OCI-LY1 (cell line): ENCODE measurements at regions not wholly inside any gene's neighbourhood (a gene's known extent, or its start where the extent isn't known, plus 50 kb on each side); places are given as distances from the start of the nearest gene placed in this dataset.

ENCODE experiments used
- H2AFZ ChIP-seq: fragments of 200-600 bp; sonication (generic), shearing (Covaris generic); 2 replicates; pipeline ENCODE4 v1.6.0; 2014; ENCODE audit warnings: antibody characterized with exemption, mild to moderate bottlenecking, low read length
- H3F3A ChIP-seq: fragments of 200-600 bp; sonication (generic), shearing (Covaris generic); 2 replicates; pipeline ENCODE4 v1.6.0; 2014; ENCODE audit warnings: mild to moderate bottlenecking, antibody characterized with exemption, low read length, moderate library complexity; ENCODE audit not compliant: insufficient read depth
- H3K27ac ChIP-seq: fragments of 200-600 bp; sonication (generic); 2 replicates; pipeline ENCODE4 v1.5.1; 2014; ENCODE audit warnings: low read length, mixed run types, mild to moderate bottlenecking, low read depth; ENCODE audit not compliant: poor library complexity, severe bottlenecking
- H3K27me3 ChIP-seq: fragments of 200-600 bp; sonication (generic); 2 replicates; pipeline ENCODE4 v1.6.0; 2014; ENCODE audit warnings: antibody characterized with exemption, mild to moderate bottlenecking, low read length, moderate library complexity; ENCODE audit not compliant: insufficient read depth
- H3K36me3 ChIP-seq: fragments of 200-600 bp; sonication (generic); 2 replicates; pipeline ENCODE4 v1.6.1; 2014; ENCODE audit warnings: mild to moderate bottlenecking, antibody characterized with exemption, low read length, moderate library complexity, mixed read lengths; ENCODE audit not compliant: insufficient read depth
- H3K4me1 ChIP-seq: fragments of 200-600 bp; sonication (generic); 2 replicates; pipeline ENCODE4 v1.5.1; 2014; ENCODE audit warnings: mild to moderate bottlenecking, low read length, moderate library complexity; ENCODE audit not compliant: insufficient read depth, severe bottlenecking
- H3K4me2 ChIP-seq: fragments of 200-600 bp; sonication (generic), shearing (Covaris generic); 2 replicates; pipeline ENCODE4 v1.6.1; 2014; ENCODE audit warnings: low read length
- H3K4me3 ChIP-seq: fragments of 200-600 bp; sonication (generic); 2 replicates; pipeline ENCODE4 v1.5.1; 2014; ENCODE audit warnings: low read length, low read depth, mild to moderate bottlenecking, mixed read lengths; ENCODE audit not compliant: poor library complexity, severe bottlenecking
- H3K79me2 ChIP-seq: fragments of 200-600 bp; shearing (Covaris generic); 2 replicates; pipeline ENCODE4 v1.6.1; 2016; ENCODE audit warnings: mixed run types, low read length, mixed read lengths; ENCODE audit not compliant: insufficient read depth
- H3K9ac ChIP-seq: fragments of 200-600 bp; sonication (generic), shearing (Covaris generic); 2 replicates; pipeline ENCODE4 v1.6.1; 2014; ENCODE audit warnings: mild to moderate bottlenecking, low read length, mixed read lengths
- H3K9me2 ChIP-seq: fragments of 200-600 bp; sonication (generic), shearing (Covaris generic); 2 replicates; pipeline ENCODE4 v1.6.1; 2014; ENCODE audit warnings: low read depth, mild to moderate bottlenecking, low read length, mixed read lengths
- H3K9me3 ChIP-seq: fragments of 200-600 bp; shearing (Covaris generic); 2 replicates; pipeline ENCODE4 v1.6.1; 2014; ENCODE audit warnings: low read length, mixed read lengths
- H4K20me1 ChIP-seq: fragments of 200-600 bp; sonication (generic), shearing (Covaris generic); 2 replicates; pipeline ENCODE4 v1.6.0; 2016; ENCODE audit warnings: mild to moderate bottlenecking, low read length; ENCODE audit not compliant: insufficient read depth
- CTCF ChIP-seq: fragments of 200-600 bp; sonication (generic), shearing (Covaris generic); IDR thresholded peaks from 2 replicates; pipeline ENCODE4 v1.5.1; 2017; ENCODE audit warnings: mild to moderate bottlenecking, antibody characterized with exemption, low read length, moderate library complexity, mixed read lengths
- EZH2 ChIP-seq: fragments of 200-600 bp; sonication (generic), shearing (Covaris generic); IDR thresholded peaks from 2 replicates; pipeline ENCODE4 v1.8.0; 2017; ENCODE audit warnings: borderline replicate concordance, mixed run types, mild to moderate bottlenecking, antibody characterized with exemption, low read length, moderate library complexity, mixed read lengths

GRCh38 chr2:173468266-173468793, 113.7 kb downstream of the CDCA7 start:
- Histone ChIP-seq H3K27me3 (0 out of 2 replicates have a peak, but pooled peaks cover 5% of the 10 kb centered on the region), H3K4me3 (no peak overlapping the region), H3K9ac (no peak overlapping the region), H3K36me3 (no peaks in the 10 kb centered on the region), H3K4me1 (no peaks in the 10 kb centered on the region), H3F3A (no peaks in the 10 kb centered on the region), H3K9me3 (no peaks in the 10 kb centered on the region), H3K4me2 (no peak overlapping the region), H3K27ac (no peak overlapping the region), H2AFZ (no peak overlapping the region), H4K20me1 (no peaks in the 10 kb centered on the region), H3K79me2 (no peaks in the 10 kb centered on the region), H3K9me2 (no peaks in the 10 kb centered on the region)
- TF ChIP-seq CTCF, result no peak
- no peak for TF ChIP-seq EZH2

DNA sequence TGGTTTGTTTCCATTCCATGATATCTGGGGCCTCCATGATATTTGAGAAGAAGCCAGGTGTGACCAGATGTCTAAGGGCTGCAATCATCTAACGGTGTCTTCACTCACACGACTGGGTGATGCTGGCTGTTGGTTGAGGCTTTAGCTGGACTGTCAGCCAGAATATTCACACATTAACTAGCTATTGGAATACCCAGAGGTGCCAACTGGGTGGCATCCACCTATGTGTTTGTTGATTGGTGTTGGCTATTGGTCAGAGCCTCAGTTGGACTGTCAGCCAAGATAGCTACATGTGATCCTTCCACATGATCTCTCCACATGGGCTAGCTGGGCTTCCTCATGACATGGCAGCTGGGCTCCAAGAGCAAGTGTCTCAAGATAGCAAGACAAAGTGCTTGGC, 117.4 kb downstream of the CDCA7 start:
- Histone ChIP-seq H3K27ac (no peak overlapping the region), H3K4me2 (no peak overlapping the region), H3F3A (no peaks in the 10 kb centered on the region), H2AFZ (no peak overlapping the region), H3K79me2 (no peaks in the 10 kb centered on the region), H3K9me2 (no peaks in the 10 kb centered on the region), H3K4me3 (no peak overlapping the region), H3K4me1 (no peaks in the 10 kb centered on the region), H3K9ac (no peak overlapping the region), H3K9me3 (no peaks in the 10 kb centered on the region), H3K27me3 (no peaks in the 10 kb centered on the region), H3K36me3 (no peaks in the 10 kb centered on the region), H4K20me1 (no peaks in the 10 kb centered on the region)
- TF ChIP-seq EZH2 (no peak), CTCF (no peak)

- H3K4me3 ChIP-seq, result no peak overlapping the region
- H3K9me2 ChIP-seq, result no peaks in the 10 kb centered on the region
- H3K9me3 ChIP-seq, result no peaks in the 10 kb centered on the region
- no peak for TF ChIP-seq CTCF
- no peak for TF ChIP-seq EZH2
- H3F3A ChIP-seq, result no peaks in the 10 kb centered on the region
- no peaks in the 10 kb centered on the region for H3K79me2 ChIP-seq
- H2AFZ ChIP-seq, result no peak overlapping the region
- H3K4me1 ChIP-seq, result no peaks in the 10 kb centered on the region
- no peak overlapping the region for H3K27ac ChIP-seq
- H3K4me2 ChIP-seq, result no peak overlapping the region
- H4K20me1 ChIP-seq, result no peaks in the 10 kb centered on the region
- no peak overlapping the region for H3K9ac ChIP-seq
- no peaks in the 10 kb centered on the region for H3K36me3 ChIP-seq
- no peaks in the 10 kb centered on the region for H3K27me3 ChIP-seq
These were observed 128.5 kb downstream of the CDCA7 start for GRCh38 chr2:173483137-173483536.
